ENCODE measurements at regions not wholly inside any gene's neighbourhood (a gene's known extent, or its start where the extent isn't known, plus 50 kb on each side); places are given as distances from the start of the nearest gene placed in this dataset.

- no peak for DNase-seq
Observed at GRCh38 chr1:208923946-208924720, 659.4 kb upstream of the CAMK1G start.

GRCh38 chr1:208924928-208925327 lies 658.6 kb upstream of the CAMK1G start:
- DNase-seq, result no peak

GRCh38 chr1:208928349-208929010 lies 655.0 kb upstream of the CAMK1G start:
- no peak for DNase-seq

GRCh38 chr1:208929575-208929974 lies 653.9 kb upstream of the CAMK1G start:
- no peak for DNase-seq

GRCh38 chr1:208931936-208932335 lies 651.6 kb upstream of the CAMK1G start:
- DNase-seq, result no peak

- no peak for DNase-seq
Observed at GRCh38 chr1:208933984-208934525, 649.5 kb upstream of the CAMK1G start.

- DNase-seq, result no peak
Observed at GRCh38 chr1:208934933-208935332, 648.6 kb upstream of the CAMK1G start.

GRCh38 chr1:208935517-208936187 lies 647.9 kb upstream of the CAMK1G start:
- no peak for DNase-seq

GRCh38 chr1:208939537-208940085 lies 643.9 kb upstream of the CAMK1G start:
- DNase-seq, result no peak

GRCh38 chr1:208942394-208943130 lies 641.0 kb upstream of the CAMK1G start:
- DNase-seq, result no peak

GRCh38 chr1:208943291-208943690 lies 640.2 kb upstream of the CAMK1G start:
- no peak for DNase-seq

GRCh38 chr1:208944981-208945451 lies 638.5 kb upstream of the CAMK1G start:
- no peak for DNase-seq

- DNase-seq, result no peak
Observed at GRCh38 chr1:208950206-208950605, 633.3 kb upstream of the CAMK1G start.

GRCh38 chr1:208951026-208951525 lies 632.4 kb upstream of the CAMK1G start:
- DNase-seq, result no peak

GRCh38 chr1:208951908-208952307 lies 631.6 kb upstream of the CAMK1G start:
- no peak for DNase-seq

- no peak for DNase-seq
Observed at GRCh38 chr1:208962867-208963266, 620.6 kb upstream of the CAMK1G start.

GRCh38 chr1:208965351-208965750 lies 618.2 kb upstream of the CAMK1G start:
- no peak for DNase-seq

GRCh38 chr1:208967334-208967733 lies 616.2 kb upstream of the CAMK1G start:
- no peak for DNase-seq

- no peak for DNase-seq
Observed at GRCh38 chr1:208974717-208975116, 608.8 kb upstream of the CAMK1G start.

- no peak for DNase-seq
Observed at GRCh38 chr1:208975456-208975855, 608.1 kb upstream of the CAMK1G start.

- DNase-seq, result no peak
Observed at GRCh38 chr1:208977012-208977411, 606.5 kb upstream of the CAMK1G start.

- no peak for DNase-seq
Observed at GRCh38 chr1:208977638-208978256, 605.8 kb upstream of the CAMK1G start.
